HEK293T (cell line): ENCODE measurements at regions not wholly inside any gene's neighbourhood (a gene's known extent, or its start where the extent isn't known, plus 50 kb on each side); places are given as distances from the start of the nearest gene placed in this dataset.

Experiments
- CTCF ChIA-PET: fragments of 350-600 bp; formaldehyde crosslinking; extraction: SDS; loops from one replicate; lab custom pipeline; 2021; ENCODE audit warnings: antibody characterized with exemption, inconsistent platforms; lab: Yijun Ruan, JAX
- POLR2A ChIA-PET: fragments of 350-600 bp; formaldehyde crosslinking; extraction: SDS; loops from one replicate; lab custom pipeline; 2020; ENCODE audit warnings: antibody characterized with exemption, inconsistent platforms; lab: Yijun Ruan, JAX
- DNase-seq: peaks from one replicate; pipeline ENCODE4 v3.0.0; 2012; ENCODE audit warnings: mixed read lengths; ENCODE audit errors: extremely low spot score
- ARNT ChIP-seq: fragments of 450-650 bp; IDR thresholded peaks from 2 replicates; pipeline ENCODE4 v1.6.1; 2017; ENCODE audit warnings: mild to moderate bottlenecking
- BHLHE40 ChIP-seq: fragments of 450-650 bp; IDR thresholded peaks from 2 replicates; pipeline ENCODE4 v1.6.1; 2016; ENCODE audit warnings: mild to moderate bottlenecking, moderate library complexity, borderline replicate concordance
- CTBP1 ChIP-seq: fragments of 450-650 bp; IDR thresholded peaks from 2 replicates; pipeline ENCODE4 v1.6.1; 2016; ENCODE audit warnings: borderline replicate concordance
- ELF4 ChIP-seq: fragments of 450-650 bp; IDR thresholded peaks from 2 replicates; pipeline ENCODE4 v1.6.1; 2017; ENCODE audit warnings: antibody characterized with exemption
- FOXA1 ChIP-seq: fragments of 450-650 bp; IDR thresholded peaks from 2 replicates; pipeline ENCODE4 v1.6.1; 2016; ENCODE audit warnings: mild to moderate bottlenecking
- FOXK2 ChIP-seq: fragments of 450-650 bp; IDR thresholded peaks from 2 replicates; pipeline ENCODE4 v1.6.1; 2016; ENCODE audit warnings: mild to moderate bottlenecking
- FOXM1 ChIP-seq: fragments of 450-650 bp; IDR thresholded peaks from 2 replicates; pipeline ENCODE4 v1.6.1; 2017; ENCODE audit warnings: mild to moderate bottlenecking, borderline replicate concordance
- HDGF ChIP-seq: fragments of 450-650 bp; IDR thresholded peaks from 2 replicates; pipeline ENCODE4 v1.6.1; 2017; ENCODE audit warnings: antibody characterized with exemption, borderline replicate concordance
- L3MBTL2 ChIP-seq: fragments of 450-650 bp; conservative IDR thresholded peaks from 2 replicates; pipeline ENCODE4 v1.6.1; 2016; ENCODE audit warnings: mild to moderate bottlenecking
- LEF1 ChIP-seq: fragments of 450-650 bp; IDR thresholded peaks from 2 replicates; pipeline ENCODE4 v1.6.1; 2017; ENCODE audit warnings: mild to moderate bottlenecking, borderline replicate concordance
- NFRKB ChIP-seq: fragments of 450-650 bp; IDR thresholded peaks from 2 replicates; pipeline ENCODE4 v1.6.1; 2016; ENCODE audit warnings: mild to moderate bottlenecking, moderate library complexity
- SP1 ChIP-seq: fragments of 450-650 bp; IDR thresholded peaks from 2 replicates; pipeline ENCODE4 v1.6.1; 2017
- SUZ12 ChIP-seq: fragments of 450-650 bp; IDR thresholded peaks from 2 replicates; pipeline ENCODE4 v1.6.1; 2016; ENCODE audit warnings: mild to moderate bottlenecking
- TARDBP ChIP-seq: fragments of 450-650 bp; IDR thresholded peaks from 2 replicates; pipeline ENCODE4 v1.6.1; 2016
- ZNF384 ChIP-seq: fragments of 450-650 bp; IDR thresholded peaks from 2 replicates; pipeline ENCODE4 v1.6.1; 2016
- TF ChIP-seq, protein P1 (sequence below): fragments of 450-650 bp; IDR thresholded peaks from 2 replicates; pipeline ENCODE4 v1.6.1; 2016

DNA sequence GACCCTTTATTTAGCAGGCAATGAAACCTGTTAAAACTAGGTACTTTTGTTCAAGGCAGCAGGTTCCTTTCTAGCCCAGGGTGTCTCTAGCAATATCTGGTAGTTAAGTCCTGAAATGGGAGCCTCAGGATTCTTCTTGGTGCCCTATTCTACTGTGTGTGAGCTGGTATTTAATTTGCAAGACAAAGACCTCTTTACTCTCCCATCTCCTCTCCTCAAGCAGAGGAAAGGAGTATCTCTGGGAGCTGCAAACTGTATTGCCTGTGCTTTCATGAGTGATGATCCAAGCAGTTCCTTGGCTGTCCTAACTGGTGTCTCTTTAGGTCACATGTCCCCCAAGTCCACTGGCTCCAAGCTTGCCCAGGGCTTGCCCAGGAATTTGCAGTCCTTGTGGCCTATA lies 188.2 kb downstream of the SI start:
- ChIA-PET POLR2A (no interaction called here), CTCF (no interaction called here)
- DNase-seq: no peak
- no peak for TF ChIP-seq FOXA1

DNA sequence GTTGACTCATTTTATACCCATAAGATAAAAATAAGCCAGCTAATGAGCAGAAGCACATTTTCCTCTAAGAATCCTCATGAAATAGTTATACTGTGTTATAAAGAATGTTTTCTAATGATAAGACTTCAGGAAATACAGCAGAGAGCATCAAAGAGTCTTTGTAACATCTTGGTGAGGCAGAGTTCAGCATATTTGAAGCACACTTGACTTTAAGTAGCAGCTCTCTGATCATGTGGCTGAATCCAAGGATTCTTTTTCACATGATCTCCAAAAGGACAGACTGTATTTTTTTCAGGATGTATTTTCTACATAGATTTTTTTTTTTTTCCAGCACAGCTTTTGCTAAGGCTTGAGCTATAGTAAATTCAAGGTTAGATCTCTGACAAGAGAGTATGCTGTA lies 195.1 kb downstream of the SI start:
- POLR2A ChIA-PET: no interaction called here
- CTCF ChIA-PET: no interaction called here
- TF ChIP-seq FOXK2: no peak
- no peak for DNase-seq

DNA sequence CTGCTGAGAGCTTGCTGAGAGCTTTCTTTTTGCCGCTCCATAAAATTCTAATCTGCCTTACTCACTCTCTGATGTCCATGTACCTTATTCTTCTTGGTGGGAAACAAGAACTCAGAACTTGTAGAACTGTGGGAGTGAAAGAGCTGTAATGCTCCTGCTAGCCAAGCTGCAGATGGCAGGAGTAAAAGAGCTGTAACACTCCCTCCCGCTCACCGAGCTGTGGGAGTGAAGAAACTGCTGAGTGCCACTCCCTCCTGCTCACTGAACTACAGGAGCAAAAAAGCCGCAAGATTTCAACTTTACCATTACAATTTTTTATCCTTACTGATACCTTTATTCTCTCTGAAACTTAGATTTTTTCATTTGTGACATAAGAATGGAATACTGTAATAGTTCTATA lies 199.1 kb downstream of the SI start:
- TF ChIP-seq, protein P1, sequence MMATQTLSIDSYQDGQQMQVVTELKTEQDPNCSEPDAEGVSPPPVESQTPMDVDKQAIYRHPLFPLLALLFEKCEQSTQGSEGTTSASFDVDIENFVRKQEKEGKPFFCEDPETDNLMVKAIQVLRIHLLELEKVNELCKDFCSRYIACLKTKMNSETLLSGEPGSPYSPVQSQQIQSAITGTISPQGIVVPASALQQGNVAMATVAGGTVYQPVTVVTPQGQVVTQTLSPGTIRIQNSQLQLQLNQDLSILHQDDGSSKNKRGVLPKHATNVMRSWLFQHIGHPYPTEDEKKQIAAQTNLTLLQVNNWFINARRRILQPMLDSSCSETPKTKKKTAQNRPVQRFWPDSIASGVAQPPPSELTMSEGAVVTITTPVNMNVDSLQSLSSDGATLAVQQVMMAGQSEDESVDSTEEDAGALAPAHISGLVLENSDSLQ: no peak
- TF ChIP-seq CTBP1: no peak
- no peak for TF ChIP-seq FOXM1
- no peak for TF ChIP-seq TARDBP
- TF ChIP-seq ZNF384: no peak
- no peak for TF ChIP-seq BHLHE40
- no peak for TF ChIP-seq FOXK2
- no peak for TF ChIP-seq ELF4
- no peak for TF ChIP-seq SP1
- no peak for TF ChIP-seq ARNT
- TF ChIP-seq NFRKB: no peak
- no peak for TF ChIP-seq SUZ12
- TF ChIP-seq LEF1: no peak
- no peak for TF ChIP-seq HDGF
- no peak for TF ChIP-seq L3MBTL2
- TF ChIP-seq FOXA1: no peak
- CTCF ChIA-PET: no interaction called here
- POLR2A ChIA-PET: no interaction called here
- DNase-seq: no peak

DNA sequence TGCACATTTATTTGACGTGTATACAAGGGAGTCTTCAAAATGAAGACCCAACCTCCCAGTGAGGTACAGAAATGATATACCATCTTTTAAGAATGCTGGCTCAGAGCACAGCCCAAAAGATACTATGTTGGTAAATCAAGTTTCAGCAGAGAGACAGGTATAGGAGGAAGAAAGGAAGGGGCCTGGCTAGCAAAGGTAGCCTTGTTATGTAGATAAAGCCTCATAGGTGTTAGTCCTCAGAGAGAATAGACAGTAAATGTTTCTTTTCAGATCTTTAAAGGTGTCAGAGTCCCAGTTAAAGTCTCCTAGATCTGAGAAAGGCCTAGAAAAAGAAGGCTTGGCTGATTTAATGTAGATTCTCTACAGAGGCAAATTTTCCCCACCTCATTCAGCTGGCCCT lies 213.8 kb downstream of the SI start:
- DNase-seq: no peak
- ChIA-PET CTCF (interaction anchor here (0.6 kb wide), 1 partner anchor 993 kb away, joined by 3 read pairs; no protein-coding TSS in a partner anchor), POLR2A (no interaction called here)
- TF ChIP-seq SUZ12 (no peak), LEF1 (no peak), L3MBTL2 (no peak), ELF4 (no peak), FOXK2 (no peak), NFRKB (no peak), ZNF384 (no peak), BHLHE40 (no peak), CTBP1 (no peak), FOXM1 (no peak), SP1 (no peak), ARNT (no peak), HDGF (no peak), TARDBP (no peak), FOXA1 (no peak)
- TF ChIP-seq, protein P1: no peak

DNA sequence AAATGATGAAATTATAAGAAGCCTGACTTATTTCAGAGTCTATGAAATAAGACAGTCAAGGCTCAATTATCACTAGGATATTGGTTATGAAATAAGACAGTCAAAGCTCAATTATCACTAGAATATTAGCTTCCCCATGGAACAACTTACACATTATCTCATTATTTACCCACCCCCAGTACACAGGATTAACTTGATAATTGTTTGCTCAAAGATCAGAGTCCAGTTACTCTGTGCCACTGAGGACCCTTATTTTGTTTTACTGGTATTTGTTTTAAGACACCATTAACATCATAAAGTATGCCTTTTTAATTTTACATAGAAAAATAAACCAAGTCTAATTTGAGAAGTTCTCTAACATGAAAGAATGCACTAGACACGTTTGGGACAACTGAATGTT lies 225.4 kb downstream of the SI start:
- CTCF ChIA-PET: no interaction called here
- POLR2A ChIA-PET: no interaction called here
- no peak for TF ChIP-seq BHLHE40
- no peak for TF ChIP-seq ARNT
- no peak for TF ChIP-seq ZNF384
- no peak for TF ChIP-seq FOXK2
- no peak for TF ChIP-seq FOXA1
- no peak for TF ChIP-seq SUZ12
- TF ChIP-seq L3MBTL2: no peak
- no peak for TF ChIP-seq FOXM1
- no peak for TF ChIP-seq CTBP1
- no peak for TF ChIP-seq NFRKB
- TF ChIP-seq TARDBP: no peak
- no peak for TF ChIP-seq SP1
- no peak for TF ChIP-seq HDGF
- no peak for DNase-seq

DNA sequence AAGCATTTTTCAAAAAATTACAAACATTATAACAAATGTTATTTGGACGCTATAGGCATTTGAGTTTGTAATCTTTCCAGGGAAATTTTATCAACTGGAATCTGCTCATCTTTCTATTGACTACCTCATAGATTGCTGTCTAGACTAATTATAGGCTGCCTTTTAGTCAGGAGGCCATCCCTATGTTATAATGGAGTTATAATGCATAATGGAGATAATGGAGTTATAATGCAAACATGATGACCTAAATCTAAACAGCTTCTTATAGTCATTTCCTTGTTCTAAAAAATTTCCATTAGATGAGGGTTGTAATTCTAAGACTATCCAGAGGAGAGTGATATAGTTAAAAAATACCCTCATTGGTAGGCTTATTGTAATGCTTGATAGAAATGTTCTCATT lies 226.4 kb downstream of the SI start:
- POLR2A ChIA-PET: no interaction called here
- DNase-seq: no peak
- CTCF ChIA-PET: no interaction called here
- TF ChIP-seq ELF4: no peak
- no peak for TF ChIP-seq BHLHE40
- TF ChIP-seq, protein P1: no peak
- no peak for TF ChIP-seq FOXA1
- TF ChIP-seq SP1: no peak
- no peak for TF ChIP-seq NFRKB
- no peak for TF ChIP-seq CTBP1
- TF ChIP-seq FOXK2: no peak
- no peak for TF ChIP-seq SUZ12
- TF ChIP-seq L3MBTL2: no peak
- TF ChIP-seq HDGF: no peak
- TF ChIP-seq ARNT: no peak
- TF ChIP-seq FOXM1: no peak
- no peak for TF ChIP-seq LEF1
- TF ChIP-seq TARDBP: no peak
- no peak for TF ChIP-seq ZNF384

DNA sequence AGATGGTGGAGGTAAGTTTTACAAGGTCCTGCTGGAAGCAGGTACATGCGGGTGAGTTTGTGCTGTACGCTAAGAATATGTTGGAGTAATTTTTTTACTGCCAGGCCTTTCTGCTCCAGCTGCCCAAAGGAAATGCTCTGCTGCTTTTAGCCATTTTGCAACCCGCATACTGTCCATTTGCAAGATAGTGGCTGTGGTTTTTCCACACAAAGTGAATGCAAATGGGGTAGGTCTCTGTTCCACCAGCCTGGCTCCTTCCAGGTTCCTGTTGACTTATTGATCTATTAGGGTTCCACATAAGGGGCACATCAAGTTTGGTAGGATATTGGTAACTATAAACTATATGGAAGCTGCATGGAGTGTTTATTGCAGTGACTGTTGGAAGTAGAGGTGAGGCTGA lies 227.1 kb downstream of the SI start:
- ChIA-PET CTCF (no interaction called here), POLR2A (no interaction called here)

More for the DNA sequence above, 227.1 kb downstream of the SI start:
- no peak for DNase-seq
- TF ChIP-seq LEF1: no peak
